ENCODE measurements at regions not wholly inside any gene's neighbourhood (a gene's known extent, or its start where the extent isn't known, plus 50 kb on each side); places are given as distances from the start of the nearest gene placed in this dataset.

- CTCF ChIA-PET = no interaction called here
- TF ChIP-seq, protein P1, sequence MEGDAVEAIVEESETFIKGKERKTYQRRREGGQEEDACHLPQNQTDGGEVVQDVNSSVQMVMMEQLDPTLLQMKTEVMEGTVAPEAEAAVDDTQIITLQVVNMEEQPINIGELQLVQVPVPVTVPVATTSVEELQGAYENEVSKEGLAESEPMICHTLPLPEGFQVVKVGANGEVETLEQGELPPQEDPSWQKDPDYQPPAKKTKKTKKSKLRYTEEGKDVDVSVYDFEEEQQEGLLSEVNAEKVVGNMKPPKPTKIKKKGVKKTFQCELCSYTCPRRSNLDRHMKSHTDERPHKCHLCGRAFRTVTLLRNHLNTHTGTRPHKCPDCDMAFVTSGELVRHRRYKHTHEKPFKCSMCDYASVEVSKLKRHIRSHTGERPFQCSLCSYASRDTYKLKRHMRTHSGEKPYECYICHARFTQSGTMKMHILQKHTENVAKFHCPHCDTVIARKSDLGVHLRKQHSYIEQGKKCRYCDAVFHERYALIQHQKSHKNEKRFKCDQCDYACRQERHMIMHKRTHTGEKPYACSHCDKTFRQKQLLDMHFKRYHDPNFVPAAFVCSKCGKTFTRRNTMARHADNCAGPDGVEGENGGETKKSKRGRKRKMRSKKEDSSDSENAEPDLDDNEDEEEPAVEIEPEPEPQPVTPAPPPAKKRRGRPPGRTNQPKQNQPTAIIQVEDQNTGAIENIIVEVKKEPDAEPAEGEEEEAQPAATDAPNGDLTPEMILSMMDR (IDR thresholded peaks at IDR 0.05; ENCODE audit: control extremely low read depth, extremely low read depth, low read depth, missing control alignments) = no peak
- POLR2A ChIA-PET = no interaction called here
- DNase-seq (ENCODE audit: extremely low spot score) = no peak
These were observed 280.9 kb downstream of the UTP18 start for GRCh38 chr17:51541215-51541614.

GRCh38 chr17:51546114-51546513 lies 285.8 kb downstream of the UTP18 start:
- no peak for DNase-seq (ENCODE audit: extremely low spot score)
- ChIA-PET POLR2A (no interaction called here), CTCF (interaction anchor here (1.6 kb wide), 2 partner anchors 11 to 60 kb away, joined by 3 read pairs; no protein-coding TSS in a partner anchor)
- TF ChIP-seq, protein P1 (IDR thresholded peaks at IDR 0.05; ENCODE audit: control extremely low read depth, extremely low read depth, low read depth, missing control alignments) = no peak

DNA sequence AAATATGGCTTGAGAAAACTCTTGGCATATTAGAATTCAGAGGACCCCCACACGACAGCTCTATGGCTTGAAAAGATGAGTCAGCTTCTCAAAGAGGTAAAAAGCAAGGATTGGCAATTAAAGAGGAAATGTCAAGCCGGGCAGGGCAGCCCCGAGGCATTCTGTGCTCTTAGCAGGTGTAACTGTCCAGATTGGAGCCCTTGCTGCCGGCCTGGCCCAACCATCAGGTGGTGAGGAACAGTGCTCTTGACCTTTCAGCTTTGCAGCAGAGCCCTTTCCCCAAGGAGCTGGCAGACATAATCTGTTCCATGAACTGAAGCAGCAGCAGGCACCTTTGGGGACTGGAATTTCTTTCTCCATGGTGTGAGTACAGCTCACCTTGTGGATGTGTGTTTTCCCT lies 287.8 kb downstream of the UTP18 start:
- DNase-seq (ENCODE audit: extremely low spot score) = no peak
- TF ChIP-seq, protein P1 (IDR thresholded peaks at IDR 0.05; ENCODE audit: control extremely low read depth, extremely low read depth, low read depth, missing control alignments) = no peak
- ChIA-PET POLR2A (no interaction called here), CTCF (interaction anchor here (1.3 to 1.5 kb wide), 2 partner anchors 43 to 87 kb away, joined by 3 to 4 read pairs; no protein-coding TSS in a partner anchor)

DNA sequence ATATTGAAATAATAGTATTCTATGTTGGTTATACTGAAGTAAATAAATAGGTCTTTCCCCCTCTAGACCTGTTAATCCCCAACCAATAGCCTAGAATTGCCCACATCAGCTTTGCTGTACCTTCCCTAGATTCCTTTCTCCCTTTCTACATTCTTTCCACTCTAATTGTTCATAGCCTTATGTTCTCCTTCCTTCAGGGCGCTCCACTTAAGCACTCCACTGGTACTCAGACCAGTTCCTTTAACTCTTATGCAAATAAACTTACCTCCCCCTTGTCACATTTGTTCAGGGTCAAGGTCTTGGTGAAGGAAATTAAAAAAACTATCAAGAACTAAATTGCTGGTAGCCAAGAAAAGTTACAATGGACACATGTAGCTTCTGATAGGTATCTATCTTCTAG lies 294.8 kb downstream of the UTP18 start:
- TF ChIP-seq, protein P1 (IDR thresholded peaks at IDR 0.05; ENCODE audit: control extremely low read depth, extremely low read depth, low read depth, missing control alignments) = no peak
- CTCF ChIA-PET = interaction anchor here (1.0 to 1.1 kb wide), 2 partner anchors 19 to 22 kb away, joined by 3 read pairs; no protein-coding TSS in a partner anchor
- POLR2A ChIA-PET = no interaction called here

DNA sequence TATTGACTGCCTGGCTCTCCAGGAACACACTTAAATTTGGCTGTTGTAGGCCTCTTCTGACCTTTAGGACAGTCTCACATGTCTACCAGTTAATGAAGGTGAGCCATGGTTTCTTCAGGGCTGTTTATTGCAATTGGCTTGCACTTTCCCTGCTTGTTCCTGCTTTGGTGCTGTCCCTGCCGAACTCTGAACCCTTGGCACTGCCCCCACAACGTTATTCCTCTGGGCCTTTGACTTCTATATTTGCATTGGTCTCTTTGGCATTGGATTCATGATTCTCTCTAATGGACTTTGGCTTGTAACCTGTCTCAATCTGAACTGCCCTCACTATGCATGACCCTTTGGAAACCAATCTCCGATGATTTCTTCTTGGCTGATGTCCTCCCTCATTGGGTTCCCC lies 299.4 kb downstream of the UTP18 start:
- TF ChIP-seq, protein P1 (IDR thresholded peaks at IDR 0.05; ENCODE audit: control extremely low read depth, extremely low read depth, low read depth, missing control alignments) = no peak
- ChIA-PET CTCF (interaction anchor here (1.2 kb wide), 1 partner anchor 8 kb away, joined by 3 read pairs; no protein-coding TSS in a partner anchor), POLR2A (no interaction called here)
- no peak for DNase-seq (ENCODE audit: extremely low spot score)

More for the DNA sequence above, 294.8 kb downstream of the UTP18 start:
- no peak for DNase-seq (ENCODE audit: extremely low spot score)

- ChIA-PET POLR2A (no interaction called here), CTCF (interaction anchor here (1.2 kb wide), 1 partner anchor 9 kb away, joined by 3 read pairs; no protein-coding TSS in a partner anchor)
- TF ChIP-seq, protein P1 (IDR thresholded peaks at IDR 0.05; ENCODE audit: control extremely low read depth, extremely low read depth, low read depth, missing control alignments) = no peak
These were observed 300.1 kb downstream of the UTP18 start for GRCh38 chr17:51560398-51560797.

More at GRCh38 chr17:51560398-51560797, 300.1 kb downstream of the UTP18 start:
- DNase-seq (ENCODE audit: extremely low spot score) = no peak

Data from GM10248 (cell line).